ENCODE measurements at regions not wholly inside any gene's neighbourhood (a gene's known extent, or its start where the extent isn't known, plus 50 kb on each side); places are given as distances from the start of the nearest gene placed in this dataset.

DNA sequence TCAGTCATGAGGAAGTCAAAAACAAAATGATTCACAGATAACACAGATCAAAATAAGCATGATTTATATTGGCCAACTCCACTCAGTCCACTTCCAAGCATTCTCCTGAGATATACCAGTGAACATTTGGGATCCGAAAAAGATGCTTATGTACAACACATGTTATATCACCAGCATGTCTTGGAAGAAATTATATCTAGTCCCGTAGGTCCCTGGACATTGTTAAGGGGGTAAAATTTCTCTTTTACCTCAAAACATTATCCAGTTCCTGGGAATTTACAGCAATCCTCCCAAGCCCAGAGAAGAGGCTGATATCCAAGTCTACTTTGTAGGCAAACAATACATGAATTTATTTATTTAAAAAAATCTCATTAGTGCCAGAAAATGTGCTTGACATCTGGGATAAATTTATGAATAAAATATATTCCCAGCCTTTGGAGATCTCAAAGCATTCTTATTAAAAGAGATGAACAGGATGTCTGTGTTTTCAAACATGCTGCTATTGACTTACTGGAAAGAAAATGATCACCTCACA lies 582.2 kb upstream of the ZWINT start:
- TF ChIP-seq, protein P1, sequence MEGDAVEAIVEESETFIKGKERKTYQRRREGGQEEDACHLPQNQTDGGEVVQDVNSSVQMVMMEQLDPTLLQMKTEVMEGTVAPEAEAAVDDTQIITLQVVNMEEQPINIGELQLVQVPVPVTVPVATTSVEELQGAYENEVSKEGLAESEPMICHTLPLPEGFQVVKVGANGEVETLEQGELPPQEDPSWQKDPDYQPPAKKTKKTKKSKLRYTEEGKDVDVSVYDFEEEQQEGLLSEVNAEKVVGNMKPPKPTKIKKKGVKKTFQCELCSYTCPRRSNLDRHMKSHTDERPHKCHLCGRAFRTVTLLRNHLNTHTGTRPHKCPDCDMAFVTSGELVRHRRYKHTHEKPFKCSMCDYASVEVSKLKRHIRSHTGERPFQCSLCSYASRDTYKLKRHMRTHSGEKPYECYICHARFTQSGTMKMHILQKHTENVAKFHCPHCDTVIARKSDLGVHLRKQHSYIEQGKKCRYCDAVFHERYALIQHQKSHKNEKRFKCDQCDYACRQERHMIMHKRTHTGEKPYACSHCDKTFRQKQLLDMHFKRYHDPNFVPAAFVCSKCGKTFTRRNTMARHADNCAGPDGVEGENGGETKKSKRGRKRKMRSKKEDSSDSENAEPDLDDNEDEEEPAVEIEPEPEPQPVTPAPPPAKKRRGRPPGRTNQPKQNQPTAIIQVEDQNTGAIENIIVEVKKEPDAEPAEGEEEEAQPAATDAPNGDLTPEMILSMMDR (IDR thresholded peaks at IDR 0.05; ENCODE audit: low read depth, low read length), result no peak
- H3K4me3 ChIP-seq (ENCODE audit: low read depth, low read length), result no peak overlapping the region

- H3K4me3 ChIP-seq (ENCODE audit: low read depth, low read length), result no peak overlapping the region
- TF ChIP-seq, protein P1 (IDR thresholded peaks at IDR 0.05; ENCODE audit: low read depth, low read length), result no peak
Measured at GRCh38 chr10:56934515-56934914, 573.5 kb upstream of the ZWINT start.

GRCh38 chr10:56928714-56929113 lies 567.7 kb upstream of the ZWINT start:
- no peak overlapping the region for H3K4me3 ChIP-seq (ENCODE audit: low read depth, low read length)
- TF ChIP-seq, protein P1 (IDR thresholded peaks at IDR 0.05; ENCODE audit: low read depth, low read length), result no peak

- H3K4me3 ChIP-seq (ENCODE audit: low read depth, low read length), result no peak overlapping the region
- TF ChIP-seq, protein P1 (IDR thresholded peaks at IDR 0.05; ENCODE audit: low read depth, low read length), result no peak
Measured at GRCh38 chr10:56927701-56928100, 566.6 kb upstream of the ZWINT start.

DNA sequence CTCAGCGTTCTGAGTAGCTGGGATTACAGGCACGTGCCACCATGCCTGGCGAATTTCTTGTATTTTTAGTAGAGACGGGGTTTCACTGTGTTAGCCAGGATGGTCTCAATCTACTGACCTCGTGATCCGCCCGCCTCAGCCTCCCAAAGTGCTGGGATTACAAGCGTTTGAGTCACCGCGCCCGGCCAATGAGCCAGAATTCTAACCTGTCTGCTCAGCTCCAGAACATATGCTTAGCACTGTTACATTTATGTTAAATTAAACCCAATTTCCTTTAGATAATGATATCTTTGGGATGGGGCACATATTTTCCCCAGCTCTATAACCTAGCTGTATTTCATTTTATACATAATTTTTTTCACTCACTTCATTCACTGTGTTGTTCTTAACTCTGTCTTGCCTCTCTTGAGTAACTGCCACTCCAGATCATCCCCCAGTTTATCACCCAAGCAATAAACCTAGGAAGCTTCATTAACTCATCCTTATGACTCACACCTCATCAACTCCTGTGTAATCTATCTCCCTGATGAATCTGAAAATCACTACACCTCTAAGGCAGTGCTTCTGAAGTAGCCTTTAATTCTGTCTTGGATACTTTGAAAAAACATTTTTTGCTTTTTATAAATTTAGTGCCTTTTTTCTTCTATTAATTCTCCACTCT lies 559.7 kb upstream of the ZWINT start:
- H3K4me3 ChIP-seq (ENCODE audit: low read depth, low read length), result no peak overlapping the region
- TF ChIP-seq, protein P1 (IDR thresholded peaks at IDR 0.05; ENCODE audit: low read depth, low read length), result no peak

DNA sequence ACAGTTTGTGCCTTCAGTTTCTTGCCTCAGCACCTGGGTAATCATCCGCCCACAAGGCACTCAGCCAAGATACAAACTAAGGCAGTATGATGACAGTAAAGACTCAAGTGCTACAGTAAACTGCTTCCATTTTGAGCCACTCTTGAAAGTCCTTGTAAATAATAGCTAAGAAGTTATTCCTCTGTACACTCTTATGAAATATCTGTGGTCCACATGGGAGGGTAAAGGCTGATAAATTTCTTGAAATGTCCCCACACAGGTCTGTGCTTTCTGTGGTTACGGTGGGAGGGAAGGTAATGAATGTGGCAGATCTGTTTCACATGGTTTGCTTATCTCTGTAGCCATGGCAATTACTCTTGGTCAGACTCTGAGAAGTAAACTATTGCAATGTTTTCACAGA lies 551.0 kb upstream of the ZWINT start:
- TF ChIP-seq, protein P1 (IDR thresholded peaks at IDR 0.05; ENCODE audit: low read depth, low read length), result no peak
- H3K4me3 ChIP-seq (ENCODE audit: low read depth, low read length), result no peak overlapping the region

DNA sequence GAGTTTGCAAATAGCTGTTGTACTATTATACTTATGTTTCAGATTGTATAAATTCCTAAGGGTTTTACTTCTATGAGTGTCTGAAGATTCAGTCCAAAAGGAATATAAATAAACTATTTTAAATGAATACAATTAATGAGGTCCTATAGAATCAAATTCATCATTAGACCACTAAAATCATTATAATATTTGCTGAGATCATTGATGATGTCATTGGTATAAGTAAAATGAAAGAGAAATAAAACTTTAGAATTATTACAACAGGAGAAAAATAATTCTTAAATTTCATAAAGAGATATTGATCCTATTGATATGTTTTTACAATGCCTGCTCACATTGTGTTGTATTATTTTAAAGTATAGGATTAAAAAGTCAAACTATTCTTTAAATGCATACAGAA lies 544.0 kb upstream of the ZWINT start:
- TF ChIP-seq, protein P1 (IDR thresholded peaks at IDR 0.05; ENCODE audit: low read depth, low read length), result no peak
- H3K4me3 ChIP-seq (ENCODE audit: low read depth, low read length), result no peak overlapping the region
